GM15510 (cell line): ENCODE measurements at regions not wholly inside any gene's neighbourhood (a gene's known extent, or its start where the extent isn't known, plus 50 kb on each side); places are given as distances from the start of the nearest gene placed in this dataset.

Experiments used
- POLR2A ChIP-seq: IDR thresholded peaks from 3 replicates; pipeline ENCODE4 v1.6.1; 2011; ENCODE audit warnings: borderline replicate concordance; ENCODE audit not compliant: insufficient read length; ENCODE audit errors: extremely low read depth

GRCh38 chr2:7861910-7862702, 819.8 kb upstream of the ID2 start:
- no peak for TF ChIP-seq POLR2A

- TF ChIP-seq POLR2A = no peak
Measured at GRCh38 chr2:7866104-7866503, 815.8 kb upstream of the ID2 start.

GRCh38 chr2:7866825-7867224, 815.0 kb upstream of the ID2 start:
- TF ChIP-seq POLR2A = no peak

GRCh38 chr2:7867867-7868266, 814.0 kb upstream of the ID2 start:
- TF ChIP-seq POLR2A = no peak

GRCh38 chr2:7868836-7869235, 813.0 kb upstream of the ID2 start:
- no peak for TF ChIP-seq POLR2A

- TF ChIP-seq POLR2A = no peak
Measured at GRCh38 chr2:7878786-7879482, 802.9 kb upstream of the ID2 start.

- no peak for TF ChIP-seq POLR2A
Measured at GRCh38 chr2:7879483-7879835, 802.4 kb upstream of the ID2 start.

- no peak for TF ChIP-seq POLR2A
Measured at GRCh38 chr2:7880126-7880525, 801.7 kb upstream of the ID2 start.

- TF ChIP-seq POLR2A = no peak
Measured at GRCh38 chr2:7880566-7880965, 801.3 kb upstream of the ID2 start.

GRCh38 chr2:7881063-7881462, 800.8 kb upstream of the ID2 start:
- no peak for TF ChIP-seq POLR2A

- TF ChIP-seq POLR2A = no peak
Measured at GRCh38 chr2:7881466-7881865, 800.4 kb upstream of the ID2 start.

- no peak for TF ChIP-seq POLR2A
Measured at GRCh38 chr2:7882296-7882695, 799.6 kb upstream of the ID2 start.

- TF ChIP-seq POLR2A = no peak
Measured at GRCh38 chr2:7884338-7884737, 797.5 kb upstream of the ID2 start.

GRCh38 chr2:7886666-7887065, 795.2 kb upstream of the ID2 start:
- TF ChIP-seq POLR2A = no peak

GRCh38 chr2:7887441-7887840, 794.4 kb upstream of the ID2 start:
- TF ChIP-seq POLR2A = no peak

GRCh38 chr2:7888876-7889275, 793.0 kb upstream of the ID2 start:
- no peak for TF ChIP-seq POLR2A
